ENCODE measurements at regions not wholly inside any gene's neighbourhood (a gene's known extent, or its start where the extent isn't known, plus 50 kb on each side); places are given as distances from the start of the nearest gene placed in this dataset.

DNA sequence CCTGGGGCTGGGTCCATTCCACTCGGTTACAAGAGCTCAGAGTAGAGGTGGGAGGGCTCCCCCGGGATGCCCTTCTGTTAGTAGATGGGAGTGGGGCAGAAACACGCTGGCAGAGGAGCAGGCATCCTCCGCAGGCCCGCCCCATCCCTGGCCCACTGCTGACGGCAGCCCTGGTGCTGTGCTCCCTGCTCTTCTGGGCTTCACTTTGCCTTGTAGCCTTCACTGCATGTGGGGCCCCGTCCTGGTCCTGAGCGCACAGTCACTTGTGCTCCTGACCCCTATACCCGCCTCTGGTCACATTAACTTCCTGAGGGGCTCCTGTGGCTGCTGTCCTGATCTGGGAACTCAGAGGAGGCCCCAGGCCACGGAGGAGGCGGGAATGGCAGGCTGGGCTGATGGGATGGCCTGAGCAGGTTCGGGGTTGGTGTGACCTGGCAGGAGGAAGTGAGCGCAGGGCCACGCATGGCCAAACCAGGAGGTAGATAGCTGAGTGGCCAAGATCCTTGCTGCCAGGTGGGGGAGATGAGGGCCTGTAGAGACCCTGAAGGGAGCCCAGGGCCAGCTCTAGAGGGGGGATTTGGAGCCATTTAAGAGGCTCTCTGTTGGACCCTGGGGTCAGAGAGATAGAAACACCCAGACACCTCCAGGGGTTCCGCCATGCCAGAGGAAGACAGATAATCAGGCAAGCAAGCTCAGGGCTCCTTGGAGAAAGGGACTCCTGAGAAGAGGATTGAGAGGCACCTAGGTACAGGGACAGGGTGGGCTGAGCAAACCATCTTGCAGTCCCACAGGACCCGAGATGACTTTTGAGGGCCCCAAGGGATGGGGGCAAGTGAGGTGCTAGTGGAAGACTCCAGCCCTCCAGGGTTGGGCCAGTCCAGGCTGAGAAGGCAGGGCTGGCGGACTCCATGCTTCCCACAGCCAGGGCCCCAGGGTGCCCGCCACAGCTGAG, 92.2 kb upstream of the PRR23E start:
- no peak overlapping the region for H3K4me3 ChIP-seq (ENCODE audit: low read length in 2 of 2)
- H3K36me3 ChIP-seq (ENCODE audit: control insufficient read depth in 2 of 2, insufficient read depth in 2 of 2, low read length in 2 of 2): no peaks in the 10 kb centered on the region
- no peaks in the 10 kb centered on the region for H3K4me1 ChIP-seq (ENCODE audit: control insufficient read depth, insufficient read depth, low read length)
- no peak overlapping the region for H3K27ac ChIP-seq (ENCODE audit: low read length)
- H3K9ac ChIP-seq (ENCODE audit: low read length in 2 of 2): no peak overlapping the region
- H3K9me3 ChIP-seq (ENCODE audit: control insufficient read depth in 2 of 2, low read length in 2 of 2): peaks cover 0 to 2% of the 10 kb centered on the region in 2 donors
- H3K27me3 ChIP-seq (ENCODE audit: control insufficient read depth in 1 of 2, insufficient read depth in 2 of 2, low read length in 2 of 2): no peaks in the 10 kb centered on the region

GRCh38 chr3:127101411-127102187, 91.3 kb upstream of the PRR23E start:
- Histone ChIP-seq H3K4me3 (ENCODE audit: low read length in 2 of 2) (no peak overlapping the region), H3K27ac (ENCODE audit: low read length) (no peak overlapping the region), H3K4me1 (ENCODE audit: control insufficient read depth, insufficient read depth, low read length) (no peaks in the 10 kb centered on the region), H3K27me3 (ENCODE audit: control insufficient read depth in 1 of 2, insufficient read depth in 2 of 2, low read length in 2 of 2) (no peaks in the 10 kb centered on the region), H3K9ac (ENCODE audit: low read length in 2 of 2) (no peak overlapping the region), H3K36me3 (ENCODE audit: control insufficient read depth in 2 of 2, insufficient read depth in 2 of 2, low read length in 2 of 2) (no peaks in the 10 kb centered on the region), H3K9me3 (ENCODE audit: control insufficient read depth in 2 of 2, low read length in 2 of 2) (no peaks in the 10 kb centered on the region)

DNA sequence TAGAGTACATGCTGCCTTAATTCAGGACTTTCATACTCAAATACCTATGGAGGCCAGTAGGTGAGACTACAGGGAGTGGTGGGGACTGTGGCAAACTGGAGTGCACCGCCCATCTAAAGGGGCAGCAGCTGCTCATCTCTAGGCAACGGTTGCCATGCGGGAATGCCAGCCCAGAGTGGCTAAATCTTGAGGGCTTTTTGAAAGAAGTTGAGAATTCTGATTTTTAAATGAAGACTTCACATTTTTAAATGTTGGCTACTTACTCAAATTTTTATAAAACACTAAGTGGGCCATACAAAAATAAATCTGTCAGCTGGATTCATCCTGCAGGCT, 90.8 kb upstream of the PRR23E start:
- H3K27me3 ChIP-seq (ENCODE audit: control insufficient read depth in 1 of 2, insufficient read depth in 2 of 2, low read length in 2 of 2): no peaks in the 10 kb centered on the region
- no peaks in the 10 kb centered on the region for H3K9me3 ChIP-seq (ENCODE audit: control insufficient read depth in 2 of 2, low read length in 2 of 2)
- no peak overlapping the region for H3K4me3 ChIP-seq (ENCODE audit: low read length in 2 of 2)
- no peaks in the 10 kb centered on the region for H3K4me1 ChIP-seq (ENCODE audit: control insufficient read depth, insufficient read depth, low read length)
- no peaks in the 10 kb centered on the region for H3K36me3 ChIP-seq (ENCODE audit: control insufficient read depth in 2 of 2, insufficient read depth in 2 of 2, low read length in 2 of 2)
- H3K9ac ChIP-seq (ENCODE audit: low read length in 2 of 2): no peak overlapping the region
- H3K27ac ChIP-seq (ENCODE audit: low read length): no peak overlapping the region

DNA sequence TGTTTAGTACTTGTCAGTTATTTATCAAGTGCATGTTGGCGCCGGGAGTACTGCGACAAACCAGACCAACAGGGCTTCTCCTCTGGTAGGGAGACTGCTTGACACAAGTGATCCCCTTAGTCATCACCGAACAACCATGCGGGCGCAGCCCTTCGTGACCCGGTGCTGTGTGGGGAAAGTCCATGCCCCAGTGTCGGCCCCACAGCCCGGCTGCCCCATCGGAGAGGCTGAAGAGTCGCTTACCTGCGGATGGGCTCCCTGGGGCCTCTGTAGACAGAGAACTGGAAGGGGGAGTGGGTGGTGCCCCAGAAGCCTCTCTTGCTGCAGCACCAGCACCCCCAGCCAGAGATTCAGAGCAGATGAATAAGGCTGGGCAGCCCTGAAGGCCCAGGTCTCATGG, 90.3 kb upstream of the PRR23E start:
- Histone ChIP-seq H3K4me3 (ENCODE audit: low read length in 2 of 2) (no peak overlapping the region), H3K4me1 (ENCODE audit: control insufficient read depth, insufficient read depth, low read length) (no peaks in the 10 kb centered on the region), H3K27ac (ENCODE audit: low read length) (no peak overlapping the region), H3K9ac (ENCODE audit: low read length in 2 of 2) (no peak overlapping the region), H3K9me3 (ENCODE audit: control insufficient read depth in 2 of 2, low read length in 2 of 2) (no peaks in the 10 kb centered on the region), H3K27me3 (ENCODE audit: control insufficient read depth in 1 of 2, insufficient read depth in 2 of 2, low read length in 2 of 2) (no peaks in the 10 kb centered on the region), H3K36me3 (ENCODE audit: control insufficient read depth in 2 of 2, insufficient read depth in 2 of 2, low read length in 2 of 2) (no peaks in the 10 kb centered on the region)

GRCh38 chr3:127103080-127103479, 89.9 kb upstream of the PRR23E start:
- Histone ChIP-seq H3K27ac (ENCODE audit: low read length) (no peak overlapping the region), H3K4me1 (ENCODE audit: control insufficient read depth, insufficient read depth, low read length) (no peaks in the 10 kb centered on the region), H3K4me3 (ENCODE audit: low read length in 2 of 2) (no peak overlapping the region), H3K27me3 (ENCODE audit: control insufficient read depth in 1 of 2, insufficient read depth in 2 of 2, low read length in 2 of 2) (no peaks in the 10 kb centered on the region), H3K36me3 (ENCODE audit: control insufficient read depth in 2 of 2, insufficient read depth in 2 of 2, low read length in 2 of 2) (no peaks in the 10 kb centered on the region), H3K9ac (ENCODE audit: low read length in 2 of 2) (no peak overlapping the region), H3K9me3 (ENCODE audit: control insufficient read depth in 2 of 2, low read length in 2 of 2) (no peaks in the 10 kb centered on the region)

DNA sequence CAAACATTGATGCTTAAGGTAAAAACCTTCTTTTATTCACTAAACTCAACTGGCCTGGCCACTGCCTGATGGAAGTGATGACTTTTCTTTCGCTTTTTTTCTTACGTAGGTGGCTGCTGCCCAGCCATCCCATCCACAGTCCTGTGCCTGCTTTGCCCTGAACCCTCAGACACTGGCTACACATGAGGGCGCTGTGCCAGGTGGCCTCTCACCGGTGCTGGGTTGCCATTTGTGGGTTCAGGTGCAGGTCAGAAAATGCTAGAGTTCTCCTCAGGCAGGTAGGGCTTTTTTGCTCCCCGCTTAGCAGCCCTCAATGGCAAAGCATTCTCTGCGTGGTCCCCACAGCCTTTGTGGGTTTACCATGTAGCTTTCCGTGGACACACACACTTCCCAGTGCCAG, 88.3 kb upstream of the PRR23E start:
- Histone ChIP-seq H3K36me3 (ENCODE audit: control insufficient read depth in 2 of 2, insufficient read depth in 2 of 2, low read length in 2 of 2) (no peaks in the 10 kb centered on the region), H3K9me3 (ENCODE audit: control insufficient read depth in 2 of 2, low read length in 2 of 2) (no peaks in the 10 kb centered on the region), H3K4me3 (ENCODE audit: low read length in 2 of 2) (no peak overlapping the region), H3K27me3 (ENCODE audit: control insufficient read depth in 1 of 2, insufficient read depth in 2 of 2, low read length in 2 of 2) (no peaks in the 10 kb centered on the region), H3K9ac (ENCODE audit: low read length in 2 of 2) (no peak overlapping the region), H3K4me1 (ENCODE audit: control insufficient read depth, insufficient read depth, low read length) (no peaks in the 10 kb centered on the region), H3K27ac (ENCODE audit: low read length) (no peak overlapping the region)

DNA sequence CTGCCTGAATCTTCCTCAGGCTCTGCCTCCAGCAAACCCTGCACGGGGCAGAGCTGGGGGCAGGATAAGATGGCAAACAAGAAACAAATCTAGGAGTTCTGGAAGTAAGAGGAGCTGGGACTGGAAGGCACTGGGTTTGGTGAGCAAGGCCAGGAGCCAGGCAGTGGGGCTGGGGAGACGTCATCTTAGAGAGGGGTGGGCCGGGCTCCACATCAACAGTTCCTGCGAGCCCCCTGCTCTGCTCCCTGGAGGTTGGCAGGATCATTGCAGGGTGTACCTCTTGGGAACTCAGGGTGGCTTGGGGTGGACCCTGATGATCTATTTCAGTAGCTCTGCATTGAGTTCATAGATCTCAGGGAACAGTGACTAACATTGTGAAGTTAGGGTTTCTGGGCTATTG, 87.3 kb upstream of the PRR23E start:
- Histone ChIP-seq H3K27me3 (ENCODE audit: control insufficient read depth in 1 of 2, insufficient read depth in 2 of 2, low read length in 2 of 2) (no peaks in the 10 kb centered on the region), H3K4me1 (ENCODE audit: control insufficient read depth, insufficient read depth, low read length) (no peaks in the 10 kb centered on the region), H3K27ac (ENCODE audit: low read length) (no peak overlapping the region), H3K9ac (ENCODE audit: low read length in 2 of 2) (no peak overlapping the region), H3K9me3 (ENCODE audit: control insufficient read depth in 2 of 2, low read length in 2 of 2) (no peaks in the 10 kb centered on the region), H3K4me3 (ENCODE audit: low read length in 2 of 2) (no peak overlapping the region), H3K36me3 (ENCODE audit: control insufficient read depth in 2 of 2, insufficient read depth in 2 of 2, low read length in 2 of 2) (no peaks in the 10 kb centered on the region)

- Histone ChIP-seq H3K27me3 (ENCODE audit: control insufficient read depth in 1 of 2, insufficient read depth in 2 of 2, low read length in 2 of 2) (no peaks in the 10 kb centered on the region), H3K9ac (ENCODE audit: low read length in 2 of 2) (no peak overlapping the region), H3K27ac (ENCODE audit: low read length) (no peak overlapping the region), H3K4me3 (ENCODE audit: low read length in 2 of 2) (no peak overlapping the region), H3K4me1 (ENCODE audit: control insufficient read depth, insufficient read depth, low read length) (no peaks in the 10 kb centered on the region), H3K36me3 (ENCODE audit: control insufficient read depth in 2 of 2, insufficient read depth in 2 of 2, low read length in 2 of 2) (no peaks in the 10 kb centered on the region), H3K9me3 (ENCODE audit: control insufficient read depth in 2 of 2, low read length in 2 of 2) (no peaks in the 10 kb centered on the region)
These were observed 86.9 kb upstream of the PRR23E start for GRCh38 chr3:127106053-127106452.

DNA sequence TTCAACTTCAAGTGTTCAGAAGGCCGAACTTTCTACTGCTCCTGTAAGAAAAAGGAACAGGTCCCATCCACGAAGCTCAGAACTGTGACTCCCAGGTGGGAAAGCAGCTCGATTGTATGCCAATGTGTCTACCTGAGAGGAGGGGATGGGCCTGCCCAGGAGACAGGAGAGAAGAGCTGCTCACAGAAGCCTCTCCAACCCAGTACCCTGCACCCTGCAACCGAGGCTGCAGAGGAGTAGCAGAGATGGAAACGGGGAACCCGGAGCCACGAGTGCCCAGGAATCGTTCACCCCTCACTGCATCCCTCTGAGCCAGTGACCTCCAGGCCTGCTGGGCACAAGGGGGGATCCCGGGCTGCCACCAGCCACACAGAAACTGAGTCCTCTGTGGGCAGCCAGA, 86.5 kb upstream of the PRR23E start:
- H3K9me3 ChIP-seq (ENCODE audit: control insufficient read depth in 2 of 2, low read length in 2 of 2): peaks cover 0 to 1% of the 10 kb centered on the region in 2 donors
- H3K27ac ChIP-seq (ENCODE audit: low read length): no peak overlapping the region
- H3K27me3 ChIP-seq (ENCODE audit: control insufficient read depth in 1 of 2, insufficient read depth in 2 of 2, low read length in 2 of 2): no peaks in the 10 kb centered on the region
- H3K36me3 ChIP-seq (ENCODE audit: control insufficient read depth in 2 of 2, insufficient read depth in 2 of 2, low read length in 2 of 2): no peaks in the 10 kb centered on the region
- H3K4me1 ChIP-seq (ENCODE audit: control insufficient read depth, insufficient read depth, low read length): no peaks in the 10 kb centered on the region
- no peak overlapping the region for H3K9ac ChIP-seq (ENCODE audit: low read length in 2 of 2)
- no peak overlapping the region for H3K4me3 ChIP-seq (ENCODE audit: low read length in 2 of 2)

GRCh38 chr3:127107002-127107401, 85.9 kb upstream of the PRR23E start:
- Histone ChIP-seq H3K9ac (ENCODE audit: low read length in 2 of 2) (no peak overlapping the region), H3K9me3 (ENCODE audit: control insufficient read depth in 2 of 2, low read length in 2 of 2) (peaks cover under 1 to 4% of the 10 kb centered on the region in 2 donors), H3K4me1 (ENCODE audit: control insufficient read depth, insufficient read depth, low read length) (no peaks in the 10 kb centered on the region), H3K27ac (ENCODE audit: low read length) (no peak overlapping the region), H3K27me3 (ENCODE audit: control insufficient read depth in 1 of 2, insufficient read depth in 2 of 2, low read length in 2 of 2) (no peaks in the 10 kb centered on the region), H3K36me3 (ENCODE audit: control insufficient read depth in 2 of 2, insufficient read depth in 2 of 2, low read length in 2 of 2) (no peaks in the 10 kb centered on the region), H3K4me3 (ENCODE audit: low read length in 2 of 2) (no peak overlapping the region)
